ENCODE measurements at regions not wholly inside any gene's neighbourhood (a gene's known extent, or its start where the extent isn't known, plus 50 kb on each side); places are given as distances from the start of the nearest gene placed in this dataset.

DNA sequence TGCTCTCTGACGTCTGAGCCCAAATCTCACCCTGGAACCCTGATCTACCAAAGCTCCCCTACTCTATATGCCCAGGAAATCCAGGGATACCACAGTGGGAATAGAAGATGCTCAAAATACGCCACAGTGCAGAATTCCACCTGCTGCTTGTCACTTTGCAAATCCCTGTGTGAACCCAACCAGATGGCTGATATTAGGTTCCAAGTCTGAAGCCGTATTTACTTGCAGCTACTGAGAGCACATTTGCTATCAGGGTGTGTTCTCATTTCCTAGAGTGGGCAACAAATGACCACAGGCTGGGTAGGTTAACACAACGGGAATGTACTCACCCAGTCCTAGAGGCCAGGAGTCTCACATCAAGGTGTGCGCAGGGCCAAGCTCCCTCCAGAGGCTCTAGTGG is 126.8 kb downstream of the MXRA5 start:
- Histone ChIP-seq H3K9me3 (no peaks in the 10 kb centered on the region), H3K36me3 (no peaks in the 10 kb centered on the region), H3K27me3 (no peaks in the 10 kb centered on the region), H3K4me1 (no peaks in the 10 kb centered on the region), H3K27ac (no peak overlapping the region), H3K4me3 (no peak overlapping the region)
- DNase-seq (no peak), ATAC-seq (no peak)
- intact Hi-C loops (cut with DNase I) = no loop called here
- TF ChIP-seq, protein P1, sequence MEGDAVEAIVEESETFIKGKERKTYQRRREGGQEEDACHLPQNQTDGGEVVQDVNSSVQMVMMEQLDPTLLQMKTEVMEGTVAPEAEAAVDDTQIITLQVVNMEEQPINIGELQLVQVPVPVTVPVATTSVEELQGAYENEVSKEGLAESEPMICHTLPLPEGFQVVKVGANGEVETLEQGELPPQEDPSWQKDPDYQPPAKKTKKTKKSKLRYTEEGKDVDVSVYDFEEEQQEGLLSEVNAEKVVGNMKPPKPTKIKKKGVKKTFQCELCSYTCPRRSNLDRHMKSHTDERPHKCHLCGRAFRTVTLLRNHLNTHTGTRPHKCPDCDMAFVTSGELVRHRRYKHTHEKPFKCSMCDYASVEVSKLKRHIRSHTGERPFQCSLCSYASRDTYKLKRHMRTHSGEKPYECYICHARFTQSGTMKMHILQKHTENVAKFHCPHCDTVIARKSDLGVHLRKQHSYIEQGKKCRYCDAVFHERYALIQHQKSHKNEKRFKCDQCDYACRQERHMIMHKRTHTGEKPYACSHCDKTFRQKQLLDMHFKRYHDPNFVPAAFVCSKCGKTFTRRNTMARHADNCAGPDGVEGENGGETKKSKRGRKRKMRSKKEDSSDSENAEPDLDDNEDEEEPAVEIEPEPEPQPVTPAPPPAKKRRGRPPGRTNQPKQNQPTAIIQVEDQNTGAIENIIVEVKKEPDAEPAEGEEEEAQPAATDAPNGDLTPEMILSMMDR (IDR thresholded peaks at IDR 0.05) = no peak

DNA sequence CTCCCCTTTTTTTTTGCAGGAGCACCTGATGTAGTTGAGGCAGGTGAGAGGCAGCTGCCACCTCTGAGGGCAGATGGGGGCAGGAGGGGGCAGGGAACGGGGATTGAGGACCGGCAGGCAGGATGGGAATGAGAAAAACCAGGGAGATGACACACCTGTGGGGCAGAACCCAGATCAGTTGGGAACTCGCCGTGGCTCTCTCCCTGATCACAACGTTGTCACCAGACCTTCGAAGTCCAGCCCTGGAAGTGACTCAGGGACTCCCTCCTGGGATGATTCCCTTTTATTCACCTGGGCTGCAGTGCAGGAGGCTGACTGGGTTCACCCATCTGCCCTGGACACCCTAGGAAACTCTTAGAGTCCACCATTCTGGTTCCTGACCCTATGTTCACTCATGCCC is 127.2 kb downstream of the MXRA5 start:
- ATAC-seq (no peak), DNase-seq (no peak)
- TF ChIP-seq, protein P1 (IDR thresholded peaks at IDR 0.05) = no peak
- Histone ChIP-seq H3K4me3 (no peak overlapping the region), H3K4me1 (no peaks in the 10 kb centered on the region), H3K27me3 (no peaks in the 10 kb centered on the region), H3K9me3 (no peaks in the 10 kb centered on the region), H3K27ac (no peak overlapping the region), H3K36me3 (no peaks in the 10 kb centered on the region)
- intact Hi-C loops (cut with DNase I) = no loop called here

DNA sequence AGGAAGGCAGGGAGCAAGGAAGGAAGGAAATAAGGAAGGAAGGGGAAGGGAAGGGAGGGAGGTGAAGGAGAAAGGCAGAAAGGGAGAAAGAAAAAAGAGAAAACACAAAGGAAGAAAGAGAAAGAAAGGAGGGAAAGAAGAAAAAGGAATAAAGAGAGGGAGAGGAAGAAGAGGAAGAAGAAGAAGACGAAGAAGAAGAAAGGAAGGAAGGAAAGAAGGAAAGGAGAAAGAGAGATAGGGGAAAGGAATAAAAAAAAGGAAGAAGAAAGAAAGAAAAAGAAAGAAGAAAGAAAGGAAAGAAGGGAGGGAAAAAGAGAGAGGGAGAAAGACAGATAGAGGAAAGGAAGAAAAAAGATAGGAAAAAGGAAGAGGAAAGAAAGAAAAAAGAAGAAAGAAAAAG is 128.0 kb downstream of the MXRA5 start:
- TF ChIP-seq, protein P1 (IDR thresholded peaks at IDR 0.05) = no peak
- intact Hi-C loops (cut with DNase I) = no loop called here
- Histone ChIP-seq H3K36me3 (no peaks in the 10 kb centered on the region), H3K27ac (no peak overlapping the region), H3K4me3 (no peak overlapping the region), H3K4me1 (no peaks in the 10 kb centered on the region), H3K27me3 (no peaks in the 10 kb centered on the region), H3K9me3 (no peaks in the 10 kb centered on the region)
- ATAC-seq (no peak), DNase-seq (no peak)

DNA sequence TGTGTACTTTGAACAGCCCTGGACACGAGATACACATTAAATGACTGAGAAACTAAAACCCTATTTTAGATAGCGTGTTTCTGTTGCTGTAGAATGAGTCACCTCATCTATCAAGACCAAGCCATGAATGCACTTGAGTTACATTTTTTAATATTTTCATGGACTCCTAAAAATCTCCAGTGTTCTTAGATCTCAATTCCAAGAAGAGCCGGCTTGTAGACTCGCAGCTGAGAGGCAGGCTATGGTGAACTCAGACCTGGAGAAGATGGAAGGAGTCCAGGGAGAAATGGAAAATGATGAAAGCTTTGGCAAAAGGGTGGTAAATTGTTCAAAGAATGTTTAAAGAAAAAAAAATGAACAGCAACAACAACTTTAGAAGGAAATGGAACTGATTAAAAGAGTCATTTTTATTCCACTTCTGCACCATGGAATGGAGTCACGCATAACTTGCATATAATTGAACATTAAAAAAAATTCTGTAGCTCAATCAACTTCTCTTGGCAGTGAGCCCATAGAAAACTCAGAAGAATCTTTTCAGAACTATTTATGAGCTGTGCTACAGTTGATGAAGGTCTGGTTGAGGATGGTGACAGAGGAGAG is 129.8 kb downstream of the MXRA5 start:
- no peaks in the 10 kb centered on the region for H3K36me3 ChIP-seq
- no peak overlapping the region for H3K27ac ChIP-seq
- H3K27me3 ChIP-seq = no peaks in the 10 kb centered on the region
- no peak for DNase-seq
- no peak overlapping the region for H3K4me3 ChIP-seq
- intact Hi-C loops (cut with DNase I) = no loop called here
- TF ChIP-seq, protein P1 (IDR thresholded peaks at IDR 0.05) = no peak
- no peak for ATAC-seq
- H3K9me3 ChIP-seq = no peaks in the 10 kb centered on the region
- no peaks in the 10 kb centered on the region for H3K4me1 ChIP-seq

DNA sequence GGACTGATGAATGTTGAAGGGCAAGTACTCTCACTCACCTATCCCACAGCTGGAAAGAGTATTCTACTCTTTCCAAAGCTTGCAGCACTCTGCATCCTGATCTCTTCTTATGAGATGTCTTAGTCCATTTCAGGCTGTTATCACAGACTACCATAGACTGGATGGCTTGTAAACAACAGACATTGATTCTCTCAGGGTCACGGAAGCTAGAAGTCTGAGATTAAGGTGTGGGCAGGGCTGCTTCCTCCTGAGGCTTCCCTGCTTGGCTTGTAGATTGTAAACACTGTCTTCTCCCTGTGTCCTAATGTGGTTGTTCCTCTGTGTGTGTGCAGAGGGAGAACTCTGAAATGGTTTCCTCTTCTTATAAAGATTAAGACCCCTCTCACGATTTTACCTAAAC is 131.2 kb downstream of the MXRA5 start:
- Histone ChIP-seq H3K27ac (no peak overlapping the region), H3K36me3 (no peaks in the 10 kb centered on the region), H3K4me3 (no peak overlapping the region), H3K9me3 (no peaks in the 10 kb centered on the region), H3K4me1 (no peaks in the 10 kb centered on the region), H3K27me3 (no peaks in the 10 kb centered on the region)
- TF ChIP-seq, protein P1 (IDR thresholded peaks at IDR 0.05) = no peak
- no peak for ATAC-seq
- DNase-seq = no peak
- intact Hi-C loops (cut with DNase I) = no loop called here

DNA sequence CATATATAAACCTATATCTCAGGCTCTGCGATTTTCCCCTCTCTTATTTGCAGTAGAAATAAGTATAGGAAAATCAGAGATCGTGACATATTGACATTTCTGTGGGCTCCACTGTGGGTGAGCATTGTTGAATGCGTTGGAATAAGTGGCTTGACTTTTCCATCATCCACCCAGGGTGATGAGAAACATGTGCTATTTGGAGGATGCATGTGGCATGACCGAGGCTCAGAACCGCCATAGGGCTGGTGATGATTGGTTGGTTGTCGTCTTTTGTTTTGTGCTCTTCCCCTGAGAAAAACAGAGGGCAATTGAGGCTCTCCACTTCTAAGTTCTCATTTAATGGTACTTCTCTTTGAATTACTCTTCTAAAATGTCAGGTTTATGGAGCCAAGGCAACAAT is 140.1 kb downstream of the MXRA5 start:
- Histone ChIP-seq H3K27me3 (no peaks in the 10 kb centered on the region), H3K36me3 (no peaks in the 10 kb centered on the region), H3K27ac (no peak overlapping the region), H3K4me1 (no peaks in the 10 kb centered on the region), H3K4me3 (no peak overlapping the region), H3K9me3 (no peaks in the 10 kb centered on the region)
- intact Hi-C loops (cut with DNase I) = no loop called here
- no peak for DNase-seq
- no peak for ATAC-seq
- TF ChIP-seq, protein P1 (IDR thresholded peaks at IDR 0.05) = no peak
